ENCODE measurements at regions not wholly inside any gene's neighbourhood (a gene's known extent, or its start where the extent isn't known, plus 50 kb on each side); places are given as distances from the start of the nearest gene placed in this dataset.

DNA sequence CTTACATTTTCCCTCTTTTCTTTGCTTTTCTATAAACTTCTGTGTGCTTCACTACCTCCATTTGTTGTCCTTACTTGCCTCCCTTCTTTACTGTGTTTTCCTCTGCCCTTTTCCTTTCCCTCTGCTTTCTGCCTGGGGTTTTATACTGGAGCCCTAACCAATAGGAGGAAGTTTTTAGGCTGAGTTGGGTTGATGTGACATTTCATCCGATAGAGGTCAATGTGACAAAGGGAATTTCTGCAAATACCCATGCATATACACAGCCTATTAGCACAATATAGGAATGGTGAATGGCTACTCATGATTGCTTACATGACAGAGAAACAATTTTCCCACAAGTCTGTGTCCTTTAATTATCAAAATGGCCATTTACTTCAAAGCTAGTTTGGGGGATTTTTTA, 153.0 kb upstream of the ARPP21 start:
- TF ChIP-seq POLR2A (IDR thresholded peaks at IDR 0.05; ENCODE audit: low read length) (no peak), GATA1 (IDR thresholded peaks at IDR 0.05; ENCODE audit: low read depth, low read length) (no peak)
